ENCODE measurements at regions not wholly inside any gene's neighbourhood (a gene's known extent, or its start where the extent isn't known, plus 50 kb on each side); places are given as distances from the start of the nearest gene placed in this dataset.

DNA sequence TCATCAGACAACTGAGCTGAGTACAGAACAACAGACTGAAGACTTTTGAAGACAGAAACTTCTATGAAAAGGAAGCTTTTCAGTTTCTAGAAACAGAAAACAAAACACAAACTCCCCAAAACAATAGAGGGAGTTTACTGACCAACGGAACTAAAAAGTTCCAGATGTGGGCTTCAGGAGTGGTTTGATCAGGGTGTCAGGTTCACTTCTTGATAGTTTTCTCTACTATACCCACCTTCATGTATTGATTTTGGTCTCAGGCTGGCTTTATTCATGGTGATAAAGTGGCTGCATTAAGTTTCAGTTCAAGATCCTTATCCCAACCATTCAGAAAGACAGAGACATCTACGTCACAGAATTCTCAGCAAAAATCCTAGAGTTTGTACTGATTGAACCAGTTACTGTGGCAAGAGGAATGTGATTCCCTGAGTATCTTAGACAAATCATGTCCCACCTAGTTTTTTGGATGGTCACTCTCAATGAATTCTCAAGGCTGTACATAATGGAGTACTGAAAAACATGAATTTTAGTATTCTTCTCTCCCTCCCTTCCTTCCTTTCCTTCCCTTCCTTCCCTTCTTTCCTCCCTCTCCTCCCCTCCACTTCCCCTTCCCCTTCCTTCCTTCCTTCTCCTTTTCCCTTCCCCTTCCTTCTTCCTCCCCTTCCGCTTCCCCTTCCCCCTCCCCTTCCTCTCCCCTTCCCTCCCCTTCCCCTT, 680.5 kb downstream of the PTPRU start:
- no peaks in the 10 kb centered on the region for H3K4me1 ChIP-seq
- H3K27ac Mint-ChIP-seq (ENCODE audit: unreplicated experiment): no peak overlapping the region
- no peaks in the 10 kb centered on the region for H3K27me3 ChIP-seq (replicated peaks; ENCODE audit: control insufficient read depth, insufficient read depth, low read length)
- ChIA-PET CTCF (no interaction called here), POLR2A (no interaction called here)
- H3K9me3 ChIP-seq: no peaks in the 10 kb centered on the region
- no peaks in the 10 kb centered on the region for H3K9me3 Mint-ChIP-seq (ENCODE audit: unreplicated experiment)
- no peak overlapping the region for H3K4me3 ChIP-seq (ENCODE audit: low read depth, low read length)
- BruUV-seq (replicated peaks): no TSS peak
- no peaks in the 10 kb centered on the region for H3K4me1 Mint-ChIP-seq (ENCODE audit: low read depth, unreplicated experiment)
- intact Hi-C loops (cut with micrococcal nuclease; ENCODE audit: unreplicated experiment): no loop called here
- H3K4me3 Mint-ChIP-seq (ENCODE audit: unreplicated experiment): no peak overlapping the region
- no peaks in the 10 kb centered on the region for H3K36me3 Mint-ChIP-seq (ENCODE audit: insufficient read depth, unreplicated experiment)
- H3K27me3 Mint-ChIP-seq (ENCODE audit: insufficient read depth, unreplicated experiment): peaks cover 4% of the 10 kb centered on the region
- TF ChIP-seq, protein P1, sequence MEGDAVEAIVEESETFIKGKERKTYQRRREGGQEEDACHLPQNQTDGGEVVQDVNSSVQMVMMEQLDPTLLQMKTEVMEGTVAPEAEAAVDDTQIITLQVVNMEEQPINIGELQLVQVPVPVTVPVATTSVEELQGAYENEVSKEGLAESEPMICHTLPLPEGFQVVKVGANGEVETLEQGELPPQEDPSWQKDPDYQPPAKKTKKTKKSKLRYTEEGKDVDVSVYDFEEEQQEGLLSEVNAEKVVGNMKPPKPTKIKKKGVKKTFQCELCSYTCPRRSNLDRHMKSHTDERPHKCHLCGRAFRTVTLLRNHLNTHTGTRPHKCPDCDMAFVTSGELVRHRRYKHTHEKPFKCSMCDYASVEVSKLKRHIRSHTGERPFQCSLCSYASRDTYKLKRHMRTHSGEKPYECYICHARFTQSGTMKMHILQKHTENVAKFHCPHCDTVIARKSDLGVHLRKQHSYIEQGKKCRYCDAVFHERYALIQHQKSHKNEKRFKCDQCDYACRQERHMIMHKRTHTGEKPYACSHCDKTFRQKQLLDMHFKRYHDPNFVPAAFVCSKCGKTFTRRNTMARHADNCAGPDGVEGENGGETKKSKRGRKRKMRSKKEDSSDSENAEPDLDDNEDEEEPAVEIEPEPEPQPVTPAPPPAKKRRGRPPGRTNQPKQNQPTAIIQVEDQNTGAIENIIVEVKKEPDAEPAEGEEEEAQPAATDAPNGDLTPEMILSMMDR (IDR thresholded peaks at IDR 0.05; ENCODE audit: insufficient read depth in 1 of 2, low read depth in 1 of 2, low read length in 1 of 2, severe bottlenecking in 1 of 2, unreplicated experiment in 1 of 2): no peak
- no peaks in the 10 kb centered on the region for H3K36me3 ChIP-seq (ENCODE audit: control insufficient read depth, insufficient read depth, low read length)
- no peak for DNase-seq

DNA sequence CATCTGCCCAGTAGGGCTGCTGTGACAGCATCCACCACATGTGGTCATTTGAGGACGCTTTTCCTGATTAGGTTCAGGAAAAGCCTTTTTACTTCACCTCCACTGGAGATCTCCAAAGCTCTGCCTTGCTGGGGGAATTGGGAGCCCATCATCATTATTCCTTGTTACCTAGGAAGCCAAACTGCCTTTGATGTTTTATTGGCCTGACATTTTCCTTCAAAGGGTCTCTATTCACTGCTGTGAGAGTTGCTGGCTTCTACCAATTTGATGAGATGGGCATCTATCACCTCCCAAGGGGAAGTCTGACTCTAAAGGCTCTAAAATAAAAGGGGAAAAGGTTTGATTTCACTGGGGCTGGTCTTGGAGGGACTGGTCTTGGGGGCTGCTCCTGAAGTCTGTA, 678.6 kb downstream of the PTPRU start:
- no TSS peak for BruUV-seq (replicated peaks)
- H3K4me3 ChIP-seq (ENCODE audit: low read depth, low read length): no peak overlapping the region
- ChIA-PET POLR2A (no interaction called here), CTCF (no interaction called here)
- H3K4me3 Mint-ChIP-seq (ENCODE audit: unreplicated experiment): no peak overlapping the region
- H3K9me3 Mint-ChIP-seq (ENCODE audit: unreplicated experiment): no peaks in the 10 kb centered on the region
- H3K36me3 Mint-ChIP-seq (ENCODE audit: insufficient read depth, unreplicated experiment): no peaks in the 10 kb centered on the region
- H3K9me3 ChIP-seq: no peaks in the 10 kb centered on the region
- H3K36me3 ChIP-seq (ENCODE audit: control insufficient read depth, insufficient read depth, low read length): no peaks in the 10 kb centered on the region
- TF ChIP-seq, protein P1 (IDR thresholded peaks at IDR 0.05; ENCODE audit: insufficient read depth in 1 of 2, low read depth in 1 of 2, low read length in 1 of 2, severe bottlenecking in 1 of 2, unreplicated experiment in 1 of 2): no peak
- no peaks in the 10 kb centered on the region for H3K4me1 ChIP-seq
- H3K4me1 Mint-ChIP-seq (ENCODE audit: low read depth, unreplicated experiment): no peaks in the 10 kb centered on the region
- peaks cover 4% of the 10 kb centered on the region for H3K27me3 Mint-ChIP-seq (ENCODE audit: insufficient read depth, unreplicated experiment)
- intact Hi-C loops (cut with micrococcal nuclease; ENCODE audit: unreplicated experiment): no loop called here
- no peak for DNase-seq
- no peak overlapping the region for H3K27ac Mint-ChIP-seq (ENCODE audit: unreplicated experiment)
- no peaks in the 10 kb centered on the region for H3K27me3 ChIP-seq (replicated peaks; ENCODE audit: control insufficient read depth, insufficient read depth, low read length)

GRCh38 chr1:29912425-29912824, 676.1 kb downstream of the PTPRU start:
- TF ChIP-seq, protein P1 (IDR thresholded peaks at IDR 0.05; ENCODE audit: insufficient read depth in 1 of 2, low read depth in 1 of 2, low read length in 1 of 2, severe bottlenecking in 1 of 2, unreplicated experiment in 1 of 2): no peak
- no peaks in the 10 kb centered on the region for H3K27me3 ChIP-seq (replicated peaks; ENCODE audit: control insufficient read depth, insufficient read depth, low read length)
- no peak overlapping the region for H3K4me3 ChIP-seq (ENCODE audit: low read depth, low read length)
- H3K4me1 Mint-ChIP-seq (ENCODE audit: low read depth, unreplicated experiment): no peaks in the 10 kb centered on the region
- H3K4me3 Mint-ChIP-seq (ENCODE audit: unreplicated experiment): no peak overlapping the region
- H3K36me3 ChIP-seq (ENCODE audit: control insufficient read depth, insufficient read depth, low read length): no peaks in the 10 kb centered on the region
- no peaks in the 10 kb centered on the region for H3K36me3 Mint-ChIP-seq (ENCODE audit: insufficient read depth, unreplicated experiment)
- no peaks in the 10 kb centered on the region for H3K4me1 ChIP-seq
- ChIA-PET POLR2A (no interaction called here), CTCF (no interaction called here)
- H3K27me3 Mint-ChIP-seq (ENCODE audit: insufficient read depth, unreplicated experiment): peaks cover 12% of the 10 kb centered on the region
- intact Hi-C loops (cut with micrococcal nuclease; ENCODE audit: unreplicated experiment): no loop called here
- H3K9me3 ChIP-seq: no peaks in the 10 kb centered on the region
- no peaks in the 10 kb centered on the region for H3K9me3 Mint-ChIP-seq (ENCODE audit: unreplicated experiment)
- no peak overlapping the region for H3K27ac Mint-ChIP-seq (ENCODE audit: unreplicated experiment)
- DNase-seq: no peak
- no TSS peak for BruUV-seq (replicated peaks)
